ENCODE measurements at regions not wholly inside any gene's neighbourhood (a gene's known extent, or its start where the extent isn't known, plus 50 kb on each side); places are given as distances from the start of the nearest gene placed in this dataset.
A peak's percentile ranks its signal among the peaks of the same experiment; 100 is the strongest.

- no peak for DNase-seq
Measured at GRCh38 chr14:96986256-96987085, 189.3 kb downstream of the VRK1 start.

GRCh38 chr14:96987086-96987474 is 189.9 kb downstream of the VRK1 start:
- DNase-seq: no peak

- DNase-seq: no peak
Measured at GRCh38 chr14:96987771-96988170, 190.6 kb downstream of the VRK1 start.

GRCh38 chr14:96989306-96989705 is 192.1 kb downstream of the VRK1 start:
- no peak for DNase-seq

GRCh38 chr14:96991226-96991625 is 194.0 kb downstream of the VRK1 start:
- DNase-seq: no peak

GRCh38 chr14:96994999-96995398 is 197.8 kb downstream of the VRK1 start:
- DNase-seq: no peak

- DNase-seq: no peak
Measured at GRCh38 chr14:96997269-96997668, 200.1 kb downstream of the VRK1 start.

GRCh38 chr14:96997996-96998395 is 200.8 kb downstream of the VRK1 start:
- DNase-seq: no peak

GRCh38 chr14:96999654-97000155 is 202.5 kb downstream of the VRK1 start:
- DNase-seq: no peak

- DNase-seq: no peak
Measured at GRCh38 chr14:97002454-97002853, 205.3 kb downstream of the VRK1 start.

GRCh38 chr14:97005934-97006333 is 208.8 kb downstream of the VRK1 start:
- DNase-seq: peak; percentile 54

GRCh38 chr14:97010491-97011160 is 213.4 kb downstream of the VRK1 start:
- DNase-seq: no peak

GRCh38 chr14:97013878-97014277 is 216.7 kb downstream of the VRK1 start:
- no peak for DNase-seq

- DNase-seq: no peak
Measured at GRCh38 chr14:97021001-97021400, 223.8 kb downstream of the VRK1 start.

- DNase-seq: no peak
Measured at GRCh38 chr14:97021571-97022168, 224.5 kb downstream of the VRK1 start.

- DNase-seq: no peak
Measured at GRCh38 chr14:97022741-97023140, 225.6 kb downstream of the VRK1 start.

- no peak for DNase-seq
Measured at GRCh38 chr14:97023871-97024270, 226.7 kb downstream of the VRK1 start.

GRCh38 chr14:97024300-97024699 is 227.1 kb downstream of the VRK1 start:
- DNase-seq: no peak

- no peak for DNase-seq
Measured at GRCh38 chr14:97025722-97026121, 228.5 kb downstream of the VRK1 start.

GRCh38 chr14:97027256-97027999 is 230.2 kb downstream of the VRK1 start:
- no peak for DNase-seq

- no peak for DNase-seq
Measured at GRCh38 chr14:97028382-97028781, 231.2 kb downstream of the VRK1 start.

GRCh38 chr14:97029800-97030199 is 232.6 kb downstream of the VRK1 start:
- DNase-seq: no peak

GRCh38 chr14:97031530-97031929 is 234.3 kb downstream of the VRK1 start:
- DNase-seq: no peak

Data from NCI-H2171 (cell line).